GM12878 (cell line): ENCODE measurements at regions not wholly inside any gene's neighbourhood (a gene's known extent, or its start where the extent isn't known, plus 50 kb on each side); places are given as distances from the start of the nearest gene placed in this dataset.
"Not testable (repeated sequence)": the region's sequence is repeated elsewhere in the genome, so short reads cannot be mapped to it uniquely, and the experiment has no call there.

Experiments used
- ATAC-seq: fragments of 200-7000 bp; cut with Tn5 transposase; 3 replicates; pipeline ENCODE4 v1.9.1; 2020; ENCODE audit warnings: mild to moderate bottlenecking, moderate library complexity
- BruUV-seq: library from RNA; stranded (reverse); fragments of 400-500 nt; replicated peaks from 2 replicates; lab custom pipeline; 2021; lab: Mats Ljungman, UMichigan
- CTCF ChIA-PET: fragments of 300-600 bp; sonication (Branson Sonifier 250); formaldehyde crosslinking; extraction: SDS; loops from one replicate; lab custom pipeline; 2021; ENCODE audit warnings: inconsistent platforms; lab: Yijun Ruan, JAX
- POLR2A ChIA-PET: fragments of 350-600 bp; formaldehyde crosslinking; extraction: SDS; loops from one replicate; lab custom pipeline; 2021; ENCODE audit warnings: inconsistent platforms; lab: Charles Lee
- RAD21 ChIA-PET: fragments of 300-600 bp; sonication (Branson Sonifier 250); formaldehyde crosslinking; loops from one replicate; lab custom pipeline; 2023; ENCODE audit warnings: antibody characterized with exemption; ENCODE audit not compliant: unreplicated experiment; lab: Charles Lee
- SMC1A ChIA-PET: fragments of 300-600 bp; sonication (Branson Sonifier 250); formaldehyde crosslinking; loops from one replicate; lab custom pipeline; 2023; ENCODE audit not compliant: unreplicated experiment, uncharacterized antibody; lab: Charles Lee
- DNase-seq: peaks from one replicate; pipeline ENCODE4 v3.0.0-alpha.2; 2011; ENCODE audit warnings: low read depth, low spot score
- FAIRE-seq: peaks from 3 replicates; lab custom pipeline; 2011; peaks lifted over from hg19 to GRCh38; lab: Jason Lieb, UNC
- H2AFZ ChIP-seq: 2 replicates; pipeline ENCODE4 v1.6.0; 2011; ENCODE audit warnings: low read depth, low read length, control low read depth; ENCODE audit not compliant: control insufficient read depth
- H3K27ac ChIP-seq: 2 replicates; pipeline ENCODE4 v1.5.1; 2011; ENCODE audit warnings: control low read depth; ENCODE audit not compliant: control insufficient read depth, insufficient read depth
- H3K27me3 ChIP-seq, 2 experiments: replicated peaks in 1 of 2; 2 replicates each; pipeline versions ENCODE4 v1.6.0 to v1.6.1; 2011; ENCODE audit warnings: low read length in 1 of 2; ENCODE audit not compliant: control insufficient read depth in 2 of 2, insufficient read depth in 2 of 2
- H3K36me3 ChIP-seq, 2 experiments: 2 replicates each; pipeline ENCODE4 v1.5.1; 2011; ENCODE audit warnings: low read length in 1 of 2; ENCODE audit not compliant: control insufficient read depth in 2 of 2, insufficient read depth in 2 of 2
- H3K4me1 ChIP-seq: 2 replicates; pipeline ENCODE4 v1.6.1; 2011; ENCODE audit warnings: mild to moderate bottlenecking, low read length, moderate library complexity, mixed read lengths; ENCODE audit not compliant: control insufficient read depth, insufficient read depth
- H3K4me2 ChIP-seq: 2 replicates; pipeline ENCODE4 v1.6.0; 2011; ENCODE audit warnings: control low read depth; ENCODE audit not compliant: control insufficient read depth, insufficient read depth
- H3K4me3 ChIP-seq: fragments of 200-600 bp; sonication (generic); 2 replicates; pipeline ENCODE4 v1.5.1; 2016
- H3K79me2 ChIP-seq: 2 replicates; pipeline ENCODE4 v1.6.0; 2011; ENCODE audit warnings: low read length; ENCODE audit not compliant: control insufficient read depth, insufficient read depth
- H3K9ac ChIP-seq: 2 replicates; pipeline ENCODE4 v1.8.0; 2011; ENCODE audit warnings: low read length, control low read depth, mixed read lengths; ENCODE audit not compliant: control insufficient read depth, insufficient read depth
- H3K9me3 ChIP-seq: replicated peaks from 3 replicates; pipeline ENCODE4 v1.5.1; 2011; ENCODE audit warnings: mild to moderate bottlenecking, low read length; ENCODE audit not compliant: control insufficient read depth, insufficient read depth
- H4K20me1 ChIP-seq: 2 replicates; pipeline ENCODE4 v1.6.0; 2011; ENCODE audit not compliant: control insufficient read depth, insufficient read depth
- CREM ChIP-seq: IDR thresholded peaks from 2 replicates; pipeline ENCODE4 v1.6.1; 2014; ENCODE audit warnings: antibody characterized with exemption, low read depth
- MEF2B ChIP-seq: fragments of 450-650 bp; IDR thresholded peaks from 2 replicates; pipeline ENCODE4 v1.6.1; 2018; ENCODE audit warnings: mild to moderate bottlenecking, moderate library complexity; ENCODE audit not compliant: partially characterized antibody, poor library complexity, severe bottlenecking
- RAD21 ChIP-seq: IDR thresholded peaks from 2 replicates; pipeline ENCODE4 v1.6.1; 2011; ENCODE audit warnings: mild to moderate bottlenecking, low read depth, low read length, moderate library complexity; ENCODE audit not compliant: insufficient read depth
- RFX5 ChIP-seq: IDR thresholded peaks from 2 replicates; pipeline ENCODE4 v1.6.1; 2011; ENCODE audit warnings: low read depth, low read length, improper control_type of control experiment
- RUNX3 ChIP-seq: IDR thresholded peaks from 2 replicates; pipeline ENCODE4 v1.6.1; 2012; ENCODE audit warnings: low read length, inconsistent platforms
- SMARCA5 ChIP-seq: fragments of 450-650 bp; IDR thresholded peaks from 2 replicates; pipeline ENCODE4 v1.6.1; 2017; ENCODE audit warnings: mild to moderate bottlenecking
- SPI1 ChIP-seq: IDR thresholded peaks from 2 replicates; pipeline ENCODE4 v1.6.1; 2011; ENCODE audit warnings: low read depth, mild to moderate bottlenecking, low read length, moderate library complexity, borderline replicate concordance; ENCODE audit not compliant: insufficient read depth
- ZBED1 ChIP-seq: IDR thresholded peaks from 2 replicates; pipeline ENCODE4 v1.6.1; 2016; ENCODE audit warnings: borderline replicate concordance
- ZNF207 ChIP-seq: fragments of 450-650 bp; IDR thresholded peaks from 2 replicates; pipeline ENCODE4 v1.6.1; 2014; ENCODE audit warnings: antibody characterized with exemption, mild to moderate bottlenecking, borderline replicate concordance
- ZZZ3 ChIP-seq: IDR thresholded peaks from 2 replicates; pipeline ENCODE4 v1.6.1; 2011; ENCODE audit warnings: low read depth; ENCODE audit not compliant: control insufficient read depth, insufficient read length
- WGBS: methylation state at CpG from one replicate; pipeline ENCODE4 v1.1.6; 2016; ENCODE audit warnings: low lambda C conversion rate; ENCODE audit not compliant: insufficient replicate concordance, insufficient coverage; ENCODE audit errors: missing lambda C conversion rate; 5-methylcytosine and 5-hydroxymethylcytosine counted together
- in situ Hi-C: fragments of 300-500 bp; cut with MboI; formaldehyde crosslinking; loops from 9 replicates; pipeline ENCODE4 v1.14.3; 2018; ENCODE audit warnings: mixed read lengths
- intact Hi-C: fragments of 100-400 bp; cut with micrococcal nuclease; formaldehyde crosslinking; loops from one replicate; pipeline ENCODE4 v1.14.2; 2022; ENCODE audit not compliant: unreplicated experiment
- TF ChIP-seq, protein P1 (sequence below): fragments of 450-650 bp; formaldehyde crosslinking; IDR thresholded peaks from 2 replicates; pipeline ENCODE4 v1.4.0; 2022; ENCODE audit warnings: mild to moderate bottlenecking, moderate library complexity
- TF ChIP-seq, protein P2 (sequence below): fragments of 450-650 bp; IDR thresholded peaks from 2 replicates; pipeline ENCODE4 v1.6.1; 2018; ENCODE audit warnings: mild to moderate bottlenecking, low read depth, moderate library complexity; ENCODE audit not compliant: partially characterized antibody

DNA sequence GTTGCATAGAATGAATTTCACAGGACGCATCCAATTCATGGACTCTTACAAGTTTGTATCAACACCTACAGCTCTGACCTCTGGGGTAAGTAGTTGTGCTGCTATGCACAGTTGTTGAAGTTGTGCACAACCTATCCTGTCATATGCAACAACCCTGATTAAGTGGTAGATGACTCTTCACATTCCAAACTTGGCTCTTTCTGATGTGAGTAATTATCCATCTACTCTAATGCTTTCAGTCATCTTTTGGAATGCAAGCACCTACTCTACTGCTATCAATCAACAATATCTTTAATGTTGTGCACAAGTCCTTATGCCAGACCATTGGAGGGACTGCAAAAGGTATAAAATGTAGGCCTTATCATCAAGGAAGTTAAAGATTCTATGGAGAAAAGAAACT lies 921.4 kb downstream of the MCTP2 start:
- Histone ChIP-seq H3K4me1 (no peaks in the 10 kb centered on the region), H3K79me2 (no peaks in the 10 kb centered on the region), H3K27ac (no peak overlapping the region), H2AFZ (no peak overlapping the region), H4K20me1 (no peaks in the 10 kb centered on the region), H3K9me3 (no peaks in the 10 kb centered on the region), H3K36me3 (no peaks in the 10 kb centered on the region), H3K4me3 (no peak overlapping the region), H3K9ac (no peak overlapping the region), H3K4me2 (no peak overlapping the region), H3K27me3 (no peaks in the 10 kb centered on the region)
- DNase-seq (no peak), ATAC-seq (no peak), FAIRE-seq (no peak)
- in situ Hi-C loops (no loop called here), intact Hi-C loops (no loop called here)
- no TSS peak for BruUV-seq
- ChIA-PET CTCF (no interaction called here), SMC1A (no interaction called here), RAD21 (no interaction called here), POLR2A (no interaction called here)
- 0% methylated on average over 1 of the region's 1 CpG for WGBS
- TF ChIP-seq SPI1 (no peak), CREM (no peak), MEF2B (no peak), RUNX3 (no peak), ZBED1 (no peak), SMARCA5 (no peak), RAD21 (no peak), RFX5 (no peak), ZZZ3 (no peak), ZNF207 (no peak)
- TF ChIP-seq, protein P1, sequence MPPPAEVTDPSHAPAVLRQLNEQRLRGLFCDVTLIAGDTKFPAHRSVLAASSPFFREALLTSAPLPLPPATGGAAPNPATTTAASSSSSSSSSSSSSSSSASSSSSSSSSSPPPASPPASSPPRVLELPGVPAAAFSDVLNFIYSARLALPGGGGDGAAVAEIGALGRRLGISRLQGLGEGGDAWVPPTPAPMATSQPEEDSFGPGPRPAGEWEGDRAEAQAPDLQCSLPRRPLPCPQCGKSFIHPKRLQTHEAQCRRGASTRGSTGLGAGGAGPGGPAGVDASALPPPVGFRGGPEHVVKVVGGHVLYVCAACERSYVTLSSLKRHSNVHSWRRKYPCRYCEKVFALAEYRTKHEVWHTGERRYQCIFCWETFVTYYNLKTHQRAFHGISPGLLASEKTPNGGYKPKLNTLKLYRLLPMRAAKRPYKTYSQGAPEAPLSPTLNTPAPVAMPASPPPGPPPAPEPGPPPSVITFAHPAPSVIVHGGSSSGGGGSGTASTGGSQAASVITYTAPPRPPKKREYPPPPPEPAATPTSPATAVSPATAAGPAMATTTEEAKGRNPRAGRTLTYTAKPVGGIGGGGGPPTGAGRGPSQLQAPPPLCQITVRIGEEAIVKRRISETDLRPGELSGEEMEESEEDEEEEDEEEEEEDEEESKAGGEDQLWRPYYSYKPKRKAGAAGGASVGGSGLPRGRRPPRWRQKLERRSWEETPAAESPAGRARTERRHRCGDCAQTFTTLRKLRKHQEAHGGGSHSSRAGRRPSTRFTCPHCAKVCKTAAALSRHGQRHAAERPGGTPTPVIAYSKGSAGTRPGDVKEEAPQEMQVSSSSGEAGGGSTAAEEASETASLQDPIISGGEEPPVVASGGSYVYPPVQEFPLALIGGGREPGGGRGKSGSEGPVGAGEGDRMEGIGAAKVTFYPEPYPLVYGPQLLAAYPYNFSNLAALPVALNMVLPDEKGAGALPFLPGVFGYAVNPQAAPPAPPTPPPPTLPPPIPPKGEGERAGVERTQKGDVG (CRISPR knock-in tag) = no peak
- TF ChIP-seq, protein P2, sequence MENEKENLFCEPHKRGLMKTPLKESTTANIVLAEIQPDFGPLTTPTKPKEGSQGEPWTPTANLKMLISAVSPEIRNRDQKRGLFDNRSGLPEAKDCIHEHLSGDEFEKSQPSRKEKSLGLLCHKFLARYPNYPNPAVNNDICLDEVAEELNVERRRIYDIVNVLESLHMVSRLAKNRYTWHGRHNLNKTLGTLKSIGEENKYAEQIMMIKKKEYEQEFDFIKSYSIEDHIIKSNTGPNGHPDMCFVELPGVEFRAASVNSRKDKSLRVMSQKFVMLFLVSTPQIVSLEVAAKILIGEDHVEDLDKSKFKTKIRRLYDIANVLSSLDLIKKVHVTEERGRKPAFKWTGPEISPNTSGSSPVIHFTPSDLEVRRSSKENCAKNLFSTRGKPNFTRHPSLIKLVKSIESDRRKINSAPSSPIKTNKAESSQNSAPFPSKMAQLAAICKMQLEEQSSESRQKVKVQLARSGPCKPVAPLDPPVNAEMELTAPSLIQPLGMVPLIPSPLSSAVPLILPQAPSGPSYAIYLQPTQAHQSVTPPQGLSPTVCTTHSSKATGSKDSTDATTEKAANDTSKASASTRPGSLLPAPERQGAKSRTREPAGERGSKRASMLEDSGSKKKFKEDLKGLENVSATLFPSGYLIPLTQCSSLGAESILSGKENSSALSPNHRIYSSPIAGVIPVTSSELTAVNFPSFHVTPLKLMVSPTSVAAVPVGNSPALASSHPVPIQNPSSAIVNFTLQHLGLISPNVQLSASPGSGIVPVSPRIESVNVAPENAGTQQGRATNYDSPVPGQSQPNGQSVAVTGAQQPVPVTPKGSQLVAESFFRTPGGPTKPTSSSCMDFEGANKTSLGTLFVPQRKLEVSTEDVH = no peak

- H3K27ac ChIP-seq, POLR2A ChIA-PET, H3K4me2 ChIP-seq, H3K4me1 ChIP-seq, H4K20me1 ChIP-seq, H3K4me3 ChIP-seq, H3K36me3 ChIP-seq, intact Hi-C loops, H3K9ac ChIP-seq, DNase-seq, H3K79me2 ChIP-seq, H2AFZ ChIP-seq, in situ Hi-C loops, FAIRE-seq, BruUV-seq, CTCF ChIA-PET, ATAC-seq, RAD21 ChIA-PET, H3K27me3 ChIP-seq, H3K9me3 ChIP-seq: not testable (repeated sequence)
- SMC1A ChIA-PET = interaction anchor here (0.6 kb wide), 1 partner anchor 13 kb away, joined by 3 read pairs; no protein-coding TSS in a partner anchor
- 0% methylated on average over 2 of the region's 2 CpGs for WGBS
Measured at GRCh38 chr15:95153201-95153600, 921.8 kb downstream of the MCTP2 start.
